ENCODE measurements at regions not wholly inside any gene's neighbourhood (a gene's known extent, or its start where the extent isn't known, plus 50 kb on each side); places are given as distances from the start of the nearest gene placed in this dataset.

DNA sequence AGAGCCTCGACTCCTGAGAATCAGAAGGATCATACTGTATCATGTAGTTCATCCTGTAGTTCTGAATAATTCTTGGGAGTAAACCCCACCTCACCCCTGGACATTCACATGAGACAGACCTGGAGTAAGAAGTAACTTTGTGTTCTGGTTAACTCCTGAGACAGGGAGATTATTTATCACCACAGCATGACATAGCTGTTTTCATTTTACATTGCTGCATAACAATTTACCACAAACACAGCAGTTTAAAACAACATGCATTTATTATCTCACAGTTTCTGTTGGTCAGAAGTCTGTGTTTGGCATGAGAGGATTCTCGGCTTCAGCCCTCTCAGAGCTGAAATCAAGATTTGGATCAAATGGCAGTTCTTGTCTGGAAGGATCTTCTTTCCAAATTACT, 855.8 kb upstream of the FANCL start:
- H3K4me3 ChIP-seq = no peak overlapping the region
- ATAC-seq (ENCODE audit: insufficient number of reproducible peaks, low FRiP score, low read depth) (no peak), DNase-seq (ENCODE audit: low spot score) (no peak)
- no peaks in the 10 kb centered on the region for H3K36me3 ChIP-seq
- no peaks in the 10 kb centered on the region for H3K4me1 ChIP-seq (ENCODE audit: control insufficient read depth in 1 of 2, low read depth in 2 of 2)
- H3K9me3 ChIP-seq = peaks cover 9% of the 10 kb centered on the region
- H3K27me3 ChIP-seq (replicated peaks; ENCODE audit: insufficient read depth) = no peaks in the 10 kb centered on the region
- TF ChIP-seq, protein P1, sequence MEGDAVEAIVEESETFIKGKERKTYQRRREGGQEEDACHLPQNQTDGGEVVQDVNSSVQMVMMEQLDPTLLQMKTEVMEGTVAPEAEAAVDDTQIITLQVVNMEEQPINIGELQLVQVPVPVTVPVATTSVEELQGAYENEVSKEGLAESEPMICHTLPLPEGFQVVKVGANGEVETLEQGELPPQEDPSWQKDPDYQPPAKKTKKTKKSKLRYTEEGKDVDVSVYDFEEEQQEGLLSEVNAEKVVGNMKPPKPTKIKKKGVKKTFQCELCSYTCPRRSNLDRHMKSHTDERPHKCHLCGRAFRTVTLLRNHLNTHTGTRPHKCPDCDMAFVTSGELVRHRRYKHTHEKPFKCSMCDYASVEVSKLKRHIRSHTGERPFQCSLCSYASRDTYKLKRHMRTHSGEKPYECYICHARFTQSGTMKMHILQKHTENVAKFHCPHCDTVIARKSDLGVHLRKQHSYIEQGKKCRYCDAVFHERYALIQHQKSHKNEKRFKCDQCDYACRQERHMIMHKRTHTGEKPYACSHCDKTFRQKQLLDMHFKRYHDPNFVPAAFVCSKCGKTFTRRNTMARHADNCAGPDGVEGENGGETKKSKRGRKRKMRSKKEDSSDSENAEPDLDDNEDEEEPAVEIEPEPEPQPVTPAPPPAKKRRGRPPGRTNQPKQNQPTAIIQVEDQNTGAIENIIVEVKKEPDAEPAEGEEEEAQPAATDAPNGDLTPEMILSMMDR (IDR thresholded peaks at IDR 0.05) = no peak
- H3K27ac ChIP-seq = no peak overlapping the region

DNA sequence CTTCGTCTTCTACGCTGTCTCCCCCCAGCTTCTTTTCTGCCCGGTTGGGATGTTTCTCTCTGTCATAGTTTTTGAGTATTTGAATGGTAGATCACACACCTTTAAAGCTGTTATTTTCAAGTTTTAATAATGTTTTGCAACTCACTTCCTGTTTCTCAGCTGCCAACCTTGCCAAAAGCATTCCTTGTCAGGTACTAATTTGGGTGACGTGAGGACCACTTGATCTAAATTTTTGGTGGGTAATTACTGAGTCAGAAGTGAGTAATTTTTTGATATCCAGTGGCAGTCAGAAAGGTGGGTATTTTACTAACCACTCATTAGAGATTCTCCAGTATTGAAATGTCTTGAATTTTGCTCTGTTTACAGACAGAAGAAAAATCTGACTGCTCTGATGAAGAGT, 852.4 kb upstream of the FANCL start:
- DNase-seq (ENCODE audit: low spot score) (no peak), ATAC-seq (ENCODE audit: insufficient number of reproducible peaks, low FRiP score, low read depth) (no peak)
- Histone ChIP-seq H3K36me3 (no peaks in the 10 kb centered on the region), H3K4me3 (no peak overlapping the region), H3K9me3 (peaks cover 4% of the 10 kb centered on the region), H3K27ac (no peak overlapping the region), H3K4me1 (ENCODE audit: control insufficient read depth in 1 of 2, low read depth in 2 of 2) (no peaks in the 10 kb centered on the region), H3K27me3 (replicated peaks; ENCODE audit: insufficient read depth) (no peaks in the 10 kb centered on the region)
- TF ChIP-seq, protein P1 (IDR thresholded peaks at IDR 0.05) = no peak

DNA sequence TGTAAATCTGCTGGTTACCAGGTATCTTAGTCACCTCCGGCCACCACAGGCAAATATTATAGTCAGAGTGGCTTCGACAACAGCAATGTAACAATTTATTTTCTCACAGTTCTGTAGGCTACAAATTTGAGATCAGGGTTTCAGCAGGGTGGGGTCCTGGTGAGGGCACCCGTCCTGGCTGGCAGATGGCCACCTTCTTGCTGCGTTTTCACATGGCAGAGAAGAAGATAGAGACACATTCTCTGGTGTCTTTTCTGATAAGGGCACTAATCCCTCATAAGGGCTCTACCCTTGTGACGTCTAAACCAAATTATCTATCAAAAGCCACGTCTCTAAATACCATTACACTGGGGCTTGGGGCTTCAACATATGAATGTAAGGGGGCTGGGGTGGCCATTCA, 843.2 kb upstream of the FANCL start:
- Histone ChIP-seq H3K4me3 (no peak overlapping the region), H3K9me3 (no peaks in the 10 kb centered on the region)
- TF ChIP-seq, protein P1 (IDR thresholded peaks at IDR 0.05) = no peak

DNA sequence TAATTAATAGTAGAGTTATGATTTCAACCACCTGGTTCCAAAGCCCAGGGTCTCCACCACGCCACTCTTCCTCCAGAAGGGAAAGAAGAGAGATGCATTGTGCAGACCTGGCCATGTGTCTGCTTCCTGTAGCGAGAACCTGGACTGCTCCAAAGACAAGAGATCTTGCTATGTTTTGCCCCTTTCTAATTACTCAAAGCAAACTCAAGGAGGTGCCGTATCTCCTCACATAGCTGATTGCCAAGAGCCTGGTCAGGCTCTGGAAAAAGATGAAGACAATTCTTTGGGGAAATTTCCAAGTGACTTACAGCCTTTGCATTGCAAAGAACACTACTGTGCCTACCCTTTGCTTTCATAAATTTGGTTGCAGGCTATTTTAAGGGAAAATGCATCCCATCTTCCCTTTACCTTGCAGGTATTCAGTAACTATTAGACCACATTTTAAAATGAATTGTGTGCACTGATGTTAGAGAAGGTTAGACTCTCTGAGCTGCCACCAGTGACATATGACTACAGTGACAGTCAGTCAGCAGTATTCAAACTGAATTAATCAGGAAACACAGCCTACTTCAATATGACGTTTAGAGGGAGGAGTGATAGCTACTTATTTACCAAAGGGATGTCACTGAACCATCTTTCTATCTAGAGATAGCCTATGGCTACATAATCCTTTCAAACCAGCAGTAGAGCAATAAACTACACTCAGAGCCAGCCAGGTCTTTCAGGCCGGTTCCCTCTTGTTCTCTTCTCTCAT, 842.1 kb upstream of the FANCL start:
- DNase-seq (ENCODE audit: low spot score) = no peak
- Histone ChIP-seq H3K27ac (no peak overlapping the region), H3K4me1 (ENCODE audit: control insufficient read depth in 1 of 2, low read depth in 2 of 2) (no peaks in the 10 kb centered on the region), H3K9me3 (no peaks in the 10 kb centered on the region), H3K36me3 (no peaks in the 10 kb centered on the region), H3K27me3 (replicated peaks; ENCODE audit: insufficient read depth) (no peaks in the 10 kb centered on the region), H3K4me3 (no peak overlapping the region)
- no peak for ATAC-seq (ENCODE audit: insufficient number of reproducible peaks, low FRiP score, low read depth)
- TF ChIP-seq, protein P1 (IDR thresholded peaks at IDR 0.05) = no peak

More for the DNA sequence above, 843.2 kb upstream of the FANCL start:
- Histone ChIP-seq H3K36me3 (no peaks in the 10 kb centered on the region), H3K4me1 (ENCODE audit: control insufficient read depth in 1 of 2, low read depth in 2 of 2) (no peaks in the 10 kb centered on the region), H3K27me3 (replicated peaks; ENCODE audit: insufficient read depth) (no peaks in the 10 kb centered on the region), H3K27ac (no peak overlapping the region)
- ATAC-seq (ENCODE audit: insufficient number of reproducible peaks, low FRiP score, low read depth) (no peak), DNase-seq (ENCODE audit: low spot score) (no peak)

DNA sequence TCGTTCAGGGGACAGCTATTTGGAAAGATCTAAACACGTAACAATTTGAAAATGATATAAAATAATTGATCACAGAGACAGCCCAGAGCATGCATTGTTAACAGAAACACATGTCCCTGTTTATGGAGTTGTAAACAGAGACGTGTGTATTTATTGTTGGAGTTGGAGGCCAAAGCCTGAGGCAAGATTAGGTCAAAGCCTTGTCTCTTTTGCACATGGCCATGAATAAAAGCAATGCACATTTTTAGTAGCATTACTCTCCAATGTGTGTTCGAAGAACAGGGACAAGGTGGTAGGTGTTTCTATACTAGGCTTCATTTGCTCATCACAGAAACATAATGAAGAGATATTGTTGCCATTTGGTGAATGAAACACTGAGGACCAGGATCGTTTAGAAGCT, 841.5 kb upstream of the FANCL start:
- TF ChIP-seq, protein P1 (IDR thresholded peaks at IDR 0.05) = no peak
- Histone ChIP-seq H3K4me3 (no peak overlapping the region), H3K27me3 (replicated peaks; ENCODE audit: insufficient read depth) (no peaks in the 10 kb centered on the region), H3K36me3 (no peaks in the 10 kb centered on the region), H3K27ac (no peak overlapping the region), H3K9me3 (no peaks in the 10 kb centered on the region), H3K4me1 (ENCODE audit: control insufficient read depth in 1 of 2, low read depth in 2 of 2) (no peaks in the 10 kb centered on the region)
- no peak for DNase-seq (ENCODE audit: low spot score)
- ATAC-seq (ENCODE audit: insufficient number of reproducible peaks, low FRiP score, low read depth) = no peak
